ENCODE measurements at regions not wholly inside any gene's neighbourhood (a gene's known extent, or its start where the extent isn't known, plus 50 kb on each side); places are given as distances from the start of the nearest gene placed in this dataset.
"Not testable (repeated sequence)": the region's sequence is repeated elsewhere in the genome, so short reads cannot be mapped to it uniquely, and the experiment has no call there.

GRCh38 chr6:1230281-1230680 lies 81.6 kb upstream of the FOXQ1 start:
- no peak for DNase-seq

DNA sequence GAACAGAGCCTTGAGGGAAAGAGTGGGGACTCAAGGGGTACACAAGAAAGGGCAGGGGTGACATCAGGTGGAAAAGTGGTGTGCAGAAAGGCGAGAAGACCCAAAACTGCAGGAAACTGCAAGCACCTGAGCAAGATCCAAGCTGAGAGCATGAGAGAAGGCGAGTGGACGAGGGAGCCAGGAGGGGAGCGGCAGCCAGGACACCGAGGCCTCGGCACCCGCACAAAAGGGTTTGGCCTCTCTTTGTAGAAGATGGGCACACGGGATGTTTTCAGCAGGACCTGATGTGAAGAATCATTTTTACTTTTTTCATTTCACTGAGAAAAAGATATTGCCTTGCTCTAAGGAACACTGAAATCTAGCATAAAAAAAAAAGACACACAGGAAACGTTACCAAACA lies 82.1 kb upstream of the FOXQ1 start:
- no peak for DNase-seq

- DNase-seq, result no peak
Measured at GRCh38 chr6:1229301-1229700, 82.6 kb upstream of the FOXQ1 start.

DNA sequence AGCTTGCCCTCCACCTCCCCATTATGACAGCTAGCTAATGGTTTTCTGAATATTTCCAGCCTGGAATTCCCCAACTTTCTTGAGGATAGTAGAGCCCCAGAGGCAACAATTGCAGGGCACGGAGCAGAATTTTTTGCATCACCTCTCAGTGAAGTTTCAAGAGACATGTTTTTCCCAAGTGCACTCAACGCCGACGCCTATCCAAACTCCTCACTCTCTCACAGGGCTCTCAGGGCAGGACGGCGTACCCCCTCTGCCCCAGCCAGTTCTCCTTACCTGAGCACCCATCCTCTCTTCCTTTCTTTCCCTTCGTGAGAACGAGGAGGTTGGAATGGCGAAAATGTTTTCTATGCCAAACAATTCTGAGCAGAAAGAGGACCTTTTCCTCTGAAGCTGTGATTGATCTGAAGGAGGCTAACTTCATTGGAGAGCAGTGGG lies 83.1 kb upstream of the FOXQ1 start:
- no peak for DNase-seq

DNA sequence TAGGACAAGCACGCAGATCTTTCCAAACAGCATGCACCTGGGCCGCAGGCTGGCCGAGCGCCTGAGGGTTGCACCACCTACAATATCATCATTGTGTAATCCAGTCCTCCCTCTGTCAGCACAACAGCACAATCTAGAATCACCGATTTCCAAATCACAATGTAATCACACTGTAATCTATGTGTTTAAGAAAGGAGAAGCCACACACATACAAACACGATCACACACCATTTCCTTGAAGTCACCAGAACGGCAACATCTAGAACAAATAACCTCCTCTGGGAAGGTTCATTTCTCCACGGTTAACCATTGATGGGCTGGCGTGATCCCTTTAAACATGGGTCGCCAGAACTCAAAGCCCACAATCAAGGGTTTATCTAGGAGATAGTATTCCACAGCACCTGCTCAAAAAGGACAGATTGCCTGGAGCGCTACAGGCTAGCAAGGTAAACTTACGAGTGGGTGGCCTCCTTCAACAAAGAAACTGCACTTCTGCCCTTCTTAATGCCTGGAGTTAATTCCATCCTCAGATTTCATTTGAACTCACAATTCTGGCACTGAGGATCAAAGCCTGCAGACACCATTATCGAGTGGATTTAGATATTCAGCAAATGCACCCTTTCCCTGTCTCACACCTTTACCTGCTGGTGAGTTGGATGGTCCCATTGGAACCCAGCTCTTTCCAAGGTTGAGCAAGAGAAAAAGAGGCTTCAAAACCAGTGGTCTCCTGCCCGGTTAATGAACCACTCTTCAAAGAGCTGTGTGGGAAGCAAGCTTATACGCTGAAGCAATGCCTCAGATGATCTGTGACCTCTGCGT lies 83.8 kb upstream of the FOXQ1 start:
- DNase-seq, result no peak

DNA sequence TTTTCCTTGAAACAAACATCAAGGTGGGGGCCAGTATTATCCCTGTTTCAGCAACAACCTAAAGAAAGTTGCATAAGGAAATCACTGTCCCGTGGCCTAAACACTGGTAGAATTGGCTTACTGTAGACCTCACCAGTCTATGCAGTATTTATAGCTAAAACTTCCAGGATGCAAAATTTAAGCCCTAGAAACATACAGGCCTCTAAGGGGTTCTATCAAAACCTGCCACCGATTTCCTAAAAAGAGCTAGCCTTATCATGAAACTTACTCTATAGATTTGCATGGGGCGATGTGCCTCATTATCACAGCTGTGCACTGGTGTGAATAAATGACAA lies 84.3 kb upstream of the FOXQ1 start:
- no peak for DNase-seq

DNA sequence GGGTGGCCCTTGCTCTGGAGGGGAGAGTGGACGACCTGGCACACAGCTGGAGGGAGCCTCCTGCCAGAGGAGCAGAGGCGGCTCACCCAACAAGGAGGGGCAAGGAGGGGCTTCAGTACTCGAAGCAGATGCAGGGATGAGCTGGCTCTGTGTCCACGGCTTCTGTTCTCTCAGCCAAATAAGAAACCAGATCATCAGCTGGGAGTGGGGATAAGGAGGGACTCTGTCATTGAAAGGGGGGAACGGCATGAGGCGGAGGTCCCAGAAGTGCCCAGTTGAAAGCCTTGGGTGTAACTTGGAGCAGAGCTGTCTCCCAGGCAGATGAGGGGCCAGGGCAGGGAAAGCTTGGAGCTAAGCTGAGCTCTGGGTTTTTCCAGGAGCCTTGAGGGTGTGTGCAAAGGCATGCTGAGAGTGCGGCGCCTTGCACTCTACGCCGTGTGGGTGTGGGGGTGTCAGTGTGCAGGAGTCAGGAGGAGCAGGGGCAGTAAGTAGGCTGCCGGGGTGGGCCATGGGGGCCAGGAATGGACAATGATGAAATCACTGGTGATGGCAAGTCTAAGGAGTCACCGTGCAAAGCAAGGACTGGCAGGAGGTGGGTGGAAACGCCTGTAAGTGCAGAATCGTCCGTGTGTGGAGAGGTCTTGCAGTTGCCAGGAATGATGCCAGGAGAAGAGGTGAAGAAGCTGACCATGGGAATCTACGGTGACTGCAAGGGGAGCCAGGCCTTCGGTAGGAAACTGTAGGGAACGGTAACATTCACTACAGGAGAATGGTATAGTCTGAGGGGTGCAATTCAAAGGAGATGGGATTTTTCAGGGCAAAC lies 85.4 kb upstream of the FOXQ1 start:
- no peak for DNase-seq

GRCh38 chr6:1224514-1224913 lies 87.4 kb upstream of the FOXQ1 start:
- DNase-seq, result no peak

DNA sequence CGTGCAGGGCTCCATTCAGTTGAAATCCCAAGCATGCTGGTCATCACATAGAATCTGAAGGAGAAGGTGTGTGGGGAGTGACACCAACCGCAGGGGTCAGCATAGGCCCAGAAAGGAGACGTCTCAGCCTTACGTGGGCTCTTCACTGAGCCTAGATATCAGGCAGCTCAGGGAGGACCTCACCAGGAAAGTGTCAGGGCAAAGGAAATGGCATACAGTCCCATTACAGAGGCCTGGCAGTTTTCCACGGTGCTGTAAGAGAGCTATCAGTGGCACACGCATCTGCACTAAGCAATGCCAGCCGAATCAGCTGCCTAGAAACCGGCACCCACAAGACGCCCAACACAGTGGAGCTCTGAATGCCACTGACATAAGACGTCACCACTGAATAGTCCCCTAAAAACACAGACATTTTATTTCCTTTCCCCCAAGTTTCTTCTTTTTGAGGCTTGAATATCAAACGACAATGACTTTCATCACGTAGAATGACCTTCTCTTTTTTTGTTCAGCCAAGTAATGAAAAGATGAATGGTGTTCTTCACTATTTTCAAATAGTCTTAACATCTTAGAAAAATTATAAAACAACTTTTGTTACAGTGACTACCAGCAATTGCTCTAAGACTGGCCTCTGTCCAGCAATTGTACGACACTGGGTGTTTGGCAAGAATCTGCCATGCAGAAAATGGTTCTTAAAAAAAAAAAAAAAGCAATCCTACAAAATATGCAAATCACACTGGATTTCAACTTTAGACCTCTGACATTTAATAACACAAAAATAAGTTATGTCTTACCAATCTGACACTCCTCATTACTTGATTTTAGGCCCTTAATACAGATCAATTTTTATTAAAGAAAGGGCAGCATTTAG lies 88.9 kb upstream of the FOXQ1 start:
- no peak for DNase-seq

- DNase-seq, result no peak
Measured at GRCh38 chr6:1217396-1217795, 94.5 kb upstream of the FOXQ1 start.

DNA sequence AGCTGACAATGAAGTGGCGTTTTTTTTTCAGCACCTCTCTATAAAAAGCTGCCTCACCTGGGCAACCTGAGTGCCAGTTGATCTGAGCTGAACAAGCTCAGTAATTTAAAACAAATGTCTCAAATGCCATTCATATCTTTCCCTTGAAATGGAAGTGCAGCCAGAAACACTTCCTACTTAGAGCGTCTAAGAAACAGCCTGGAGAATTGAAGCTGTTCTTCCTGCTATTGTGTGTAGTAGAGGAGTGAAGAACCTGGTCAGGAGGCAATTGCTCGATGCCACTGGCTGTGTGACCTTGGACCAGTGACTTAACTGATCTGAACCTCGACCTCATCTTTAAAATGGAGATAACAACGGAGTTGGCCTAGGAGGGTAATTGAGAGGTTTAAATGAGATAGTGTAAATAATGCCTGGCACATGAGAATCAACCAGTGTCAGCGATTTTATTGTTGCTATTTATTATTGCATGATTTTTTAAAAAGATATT lies 95.4 kb upstream of the FOXQ1 start:
- no peak for DNase-seq

- DNase-seq, result no peak
Measured at GRCh38 chr6:1215884-1216487, 95.9 kb upstream of the FOXQ1 start.

DNA sequence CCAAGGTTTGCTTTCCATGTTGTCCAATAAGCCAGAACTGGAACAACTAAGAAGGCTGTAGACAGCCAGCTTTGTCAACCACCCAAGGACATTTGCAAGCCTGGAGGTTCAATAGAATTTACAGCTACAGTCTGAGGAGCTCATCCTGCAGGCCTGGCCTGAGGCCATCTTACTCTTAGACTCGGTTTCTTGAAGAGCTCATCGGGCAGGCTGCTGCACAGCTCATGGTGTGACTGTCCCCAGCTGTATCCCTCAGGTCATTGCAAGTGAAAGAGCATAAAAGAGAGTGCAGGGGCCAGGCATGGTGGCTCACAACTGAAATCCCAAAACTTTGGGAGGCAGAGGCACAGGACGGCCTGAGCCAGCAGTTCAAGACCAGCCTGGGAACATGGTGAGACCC lies 96.9 kb upstream of the FOXQ1 start:
- no peak for DNase-seq

DNA sequence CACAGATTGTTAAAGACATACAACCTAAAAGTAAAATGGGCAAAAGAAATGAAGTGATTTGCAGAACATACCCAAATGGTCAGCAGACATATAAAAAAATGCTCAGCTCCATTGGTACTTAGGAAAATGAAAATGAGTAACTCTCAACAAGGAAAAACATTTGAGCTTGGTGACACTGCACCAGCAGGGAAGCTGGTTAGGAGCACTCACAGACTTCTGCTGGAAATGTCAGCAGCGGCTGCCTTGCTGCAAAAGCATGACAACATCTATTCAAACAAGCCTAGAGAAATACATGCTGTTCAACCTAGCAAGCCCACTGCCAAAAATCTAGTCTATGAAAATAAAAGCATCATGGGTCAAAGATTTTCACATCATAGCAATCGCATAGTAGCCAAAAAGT lies 99.0 kb upstream of the FOXQ1 start:
- no peak for DNase-seq

DNA sequence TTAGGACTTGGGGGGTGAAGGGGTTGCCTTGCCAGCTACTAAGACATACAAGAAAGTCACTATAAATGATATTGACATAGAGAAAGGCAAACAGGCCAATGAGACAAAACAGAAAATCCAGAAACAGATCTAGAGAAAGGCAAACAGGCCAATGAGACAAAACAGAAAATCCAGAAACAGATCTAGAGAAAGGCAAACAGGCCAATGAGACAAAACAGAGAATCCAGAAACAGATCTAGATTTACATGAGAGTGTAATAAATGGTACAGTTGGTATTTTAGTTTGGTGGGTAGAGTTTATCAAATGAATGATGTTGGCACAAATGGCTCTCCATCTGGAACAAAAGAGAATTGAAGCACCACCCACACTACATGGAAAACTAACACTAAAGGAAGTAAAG lies 99.8 kb upstream of the FOXQ1 start:
- not testable (repeated sequence) for DNase-seq

GRCh38 chr6:1210631-1211030 lies 101.3 kb upstream of the FOXQ1 start:
- DNase-seq, result not testable (repeated sequence)

DNA sequence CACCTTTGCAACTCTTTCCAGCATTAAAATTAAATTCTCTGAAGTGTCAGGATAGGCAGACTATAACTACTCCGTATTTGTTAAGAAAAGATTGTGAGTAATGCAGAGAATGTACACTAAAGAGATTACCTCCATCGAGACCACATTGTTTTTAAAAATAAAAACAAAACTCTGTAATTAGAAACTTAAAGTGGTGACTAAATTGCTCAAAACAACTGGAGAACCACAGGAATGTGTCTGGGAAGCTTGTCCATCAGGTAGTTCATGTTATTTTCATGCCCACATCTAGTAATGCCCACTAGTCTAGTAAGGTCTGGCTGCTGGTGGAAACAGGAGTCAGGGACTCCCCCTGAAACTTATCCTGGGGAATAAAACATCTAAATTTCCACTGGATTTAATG lies 103.0 kb upstream of the FOXQ1 start:
- DNase-seq, result no peak

DNA sequence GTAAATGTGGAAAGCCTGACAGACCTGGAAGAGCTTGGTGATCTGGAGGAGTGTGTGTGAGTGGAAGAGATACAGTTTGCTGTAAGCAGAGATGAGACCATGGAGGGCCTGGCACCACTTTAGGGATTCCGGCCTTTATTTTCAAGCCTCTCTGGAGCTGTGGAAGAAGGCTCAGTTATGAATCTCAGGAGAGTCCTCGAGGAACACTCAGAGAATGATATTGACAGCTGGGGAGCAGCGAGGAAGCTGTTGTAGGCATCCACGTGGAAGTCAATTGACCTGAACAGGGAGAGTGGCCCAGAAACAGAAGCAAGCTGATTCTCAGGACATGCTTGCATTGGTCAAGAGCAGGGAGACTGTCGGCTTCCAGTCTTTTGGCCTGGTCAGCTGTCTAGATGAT lies 108.4 kb upstream of the FOXQ1 start:
- DNase-seq, result no peak

DNA sequence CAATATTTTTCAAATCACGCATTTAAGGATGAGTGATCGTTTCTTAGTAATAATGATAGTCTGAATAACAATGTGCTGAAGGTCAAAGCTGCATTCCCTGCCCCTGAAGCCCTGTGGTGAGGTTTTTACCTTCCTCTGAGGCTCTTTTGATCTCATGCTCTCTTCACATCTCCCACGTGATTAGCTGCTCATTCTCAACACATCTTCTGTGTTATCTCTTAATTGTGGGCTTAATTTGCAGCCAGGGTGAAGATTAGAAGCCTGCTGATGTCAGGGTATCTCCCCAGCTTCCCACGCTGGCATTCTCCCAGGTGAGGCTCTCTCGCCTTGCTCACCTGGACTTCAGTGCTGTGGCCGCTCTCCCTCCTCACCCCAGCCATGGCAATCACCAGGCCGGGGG lies 109.7 kb upstream of the FOXQ1 start:
- no peak for DNase-seq

GRCh38 chr6:1201547-1202200 lies 110.2 kb upstream of the FOXQ1 start:
- no peak for DNase-seq

DNA sequence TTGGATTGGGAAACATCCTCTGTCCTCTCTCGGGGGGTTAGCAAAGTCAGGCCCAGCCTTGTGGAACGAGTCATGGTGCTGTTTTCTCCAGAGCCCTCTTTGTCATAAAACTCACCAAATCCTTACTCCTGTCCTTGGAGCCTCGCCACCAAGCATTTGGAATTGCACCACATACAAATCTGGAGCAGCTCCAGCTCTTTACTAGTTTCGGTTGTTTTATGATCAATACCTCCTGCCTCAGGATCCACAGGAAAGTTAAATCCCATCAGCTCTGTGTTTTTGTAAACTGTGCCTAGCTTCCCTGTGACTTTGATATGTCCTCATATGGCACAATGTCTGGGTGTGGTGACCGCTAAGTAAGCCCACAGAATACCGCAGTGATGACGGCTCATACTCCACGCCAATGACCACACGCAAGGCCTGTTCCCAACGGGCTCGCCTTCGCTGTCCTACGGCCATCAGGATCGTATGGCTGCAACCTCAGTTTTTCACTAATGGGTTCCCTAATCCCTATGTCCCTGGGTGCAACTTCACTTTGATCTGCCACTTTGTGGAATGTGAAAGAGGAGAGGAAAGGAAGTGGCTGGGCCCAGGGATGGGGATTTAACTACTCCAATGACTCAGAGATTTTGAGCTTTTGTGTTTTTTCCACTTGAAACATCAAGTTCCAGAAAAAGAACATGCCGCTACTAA lies 111.3 kb upstream of the FOXQ1 start:
- DNase-seq, result no peak

DNA sequence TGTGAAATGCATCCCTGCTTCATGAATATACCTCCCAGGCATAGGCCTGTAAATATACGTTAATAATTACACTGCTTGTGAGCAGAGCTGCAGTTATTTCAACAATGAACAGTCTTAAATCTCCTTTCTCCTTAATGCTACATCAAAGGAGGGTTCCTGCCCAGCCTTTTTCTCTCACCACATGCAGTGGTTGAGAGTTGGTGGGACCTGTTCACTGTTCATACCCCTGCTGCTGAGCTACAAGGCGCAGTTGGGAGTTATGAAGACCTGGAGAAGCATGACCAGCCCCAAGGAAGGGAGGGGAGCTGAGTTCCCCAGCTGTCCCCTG lies 111.9 kb upstream of the FOXQ1 start:
- no peak for DNase-seq

Measured in NCI-H774 (cell line).